B cell (primary cell): ENCODE measurements at regions not wholly inside any gene's neighbourhood (a gene's known extent, or its start where the extent isn't known, plus 50 kb on each side); places are given as distances from the start of the nearest gene placed in this dataset.

Experiments
- CTCF ChIP-seq: fragments of 200-600 bp; IDR thresholded peaks from one replicate; pipeline ENCODE4 v1.8.0; 2022; ENCODE audit warnings: antibody characterized with exemption, mild to moderate bottlenecking
- EZH2 ChIP-seq: IDR thresholded peaks from 2 replicates; pipeline ENCODE4 v1.6.1; 2012; ENCODE audit warnings: borderline replicate concordance, low read depth, mild to moderate bottlenecking, moderate library complexity, low read length; ENCODE audit not compliant: insufficient read depth, poor library complexity, severe bottlenecking

GRCh38 chr3:134711284-134711683, 60.5 kb upstream of the KY start:
- TF ChIP-seq CTCF (no peak), EZH2 (no peak)
